ENCODE measurements at regions not wholly inside any gene's neighbourhood (a gene's known extent, or its start where the extent isn't known, plus 50 kb on each side); places are given as distances from the start of the nearest gene placed in this dataset.
A peak's percentile ranks its signal among the peaks of the same experiment; 100 is the strongest.

GRCh38 chr2:228841877-228842276 is 429.2 kb downstream of the PID1 start:
- no peak for TF ChIP-seq CTCF (IDR thresholded peaks at IDR 0.05)
- DNase-seq (no peak), ATAC-seq (no peak)
- no peaks in the 10 kb centered on the region for H3K36me3 ChIP-seq (ENCODE audit: insufficient read depth in 1 of 2, low read depth in 1 of 2)
- no peaks in the 10 kb centered on the region for H3K4me1 ChIP-seq
- intact Hi-C loops (cut with DNase I): no loop called here
- H3K27ac ChIP-seq: no peak overlapping the region
- no peak overlapping the region for H3K4me3 ChIP-seq
- 60 to 64% (median 64%) methylated on average over 3 of the region's 3 CpGs for WGBS, 3 donors
- no peaks in the 10 kb centered on the region for H3K27me3 ChIP-seq (ENCODE audit: insufficient read depth in 3 of 3, low read length in 2 of 3)
- no peaks in the 10 kb centered on the region for H3K9me3 ChIP-seq

DNA sequence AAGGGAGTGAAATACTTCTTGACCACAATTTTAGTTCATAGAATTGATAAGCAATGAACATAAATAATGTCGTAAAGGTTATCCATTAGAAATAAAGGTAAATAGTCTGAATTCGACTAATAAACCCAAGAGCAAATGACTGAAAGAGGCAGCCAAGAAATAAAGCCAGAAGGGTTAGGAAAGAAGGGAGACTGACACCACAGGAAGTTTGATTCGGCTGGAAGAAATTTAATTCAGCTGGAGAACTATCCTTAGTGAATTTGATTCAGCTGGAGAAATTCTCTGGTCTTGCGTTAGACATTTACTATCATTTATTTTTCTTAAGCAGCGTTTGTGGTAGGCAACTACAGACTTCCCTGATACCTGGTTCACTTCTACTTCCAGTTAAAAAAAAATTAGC is 429.6 kb downstream of the PID1 start:
- H3K9me3 ChIP-seq: no peaks in the 10 kb centered on the region
- DNase-seq (no peak), ATAC-seq (no peak)
- no peaks in the 10 kb centered on the region for H3K27me3 ChIP-seq (ENCODE audit: insufficient read depth in 3 of 3, low read length in 2 of 3)
- 61 to 75% (median 74%) methylated on average over 5 of the region's 5 CpGs for WGBS, 3 donors
- no peaks in the 10 kb centered on the region for H3K36me3 ChIP-seq (ENCODE audit: insufficient read depth in 1 of 2, low read depth in 1 of 2)
- H3K27ac ChIP-seq: no peak overlapping the region
- TF ChIP-seq CTCF (IDR thresholded peaks at IDR 0.05): no peak
- H3K4me1 ChIP-seq: no peaks in the 10 kb centered on the region
- intact Hi-C loops (cut with DNase I): no loop called here
- no peak overlapping the region for H3K4me3 ChIP-seq

GRCh38 chr2:228840743-228841114 is 430.4 kb downstream of the PID1 start:
- Histone ChIP-seq H3K4me3 (no peak overlapping the region), H3K36me3 (ENCODE audit: insufficient read depth in 1 of 2, low read depth in 1 of 2) (no peaks in the 10 kb centered on the region)
- DNase-seq: no peak

DNA sequence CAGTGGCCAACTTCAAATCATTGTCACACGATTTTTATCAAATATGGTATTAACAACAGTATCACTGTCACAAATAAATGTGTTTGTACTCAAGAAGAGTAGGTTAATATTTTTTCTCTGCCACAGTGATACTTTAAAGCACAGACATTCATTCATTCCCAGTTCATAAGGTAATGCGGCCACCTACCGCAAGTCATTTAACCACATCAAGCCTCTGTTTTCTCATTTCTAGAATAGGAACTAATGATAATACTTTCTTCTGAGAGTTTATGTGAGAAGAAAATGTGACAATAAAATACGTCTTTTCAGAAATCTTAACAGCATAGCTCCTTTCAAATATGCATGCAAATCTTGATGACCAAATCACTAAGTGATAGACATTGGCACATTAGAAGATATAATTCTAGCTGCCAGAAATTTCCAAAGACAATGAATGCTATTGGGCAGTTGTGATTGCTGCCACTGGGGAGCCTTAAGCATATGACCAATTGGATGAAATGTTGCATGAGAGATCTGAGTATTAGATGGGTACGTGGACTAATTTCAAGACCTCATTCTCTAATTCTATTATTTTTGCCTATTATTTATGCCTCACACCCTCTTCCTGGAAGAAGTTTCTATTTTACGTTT is 430.9 kb downstream of the PID1 start:
- Histone ChIP-seq H3K27ac (no peak overlapping the region), H3K27me3 (ENCODE audit: insufficient read depth in 3 of 3, low read length in 2 of 3) (no peaks in the 10 kb centered on the region), H3K9me3 (no peaks in the 10 kb centered on the region), H3K4me1 (no peaks in the 10 kb centered on the region), H3K4me3 (no peak overlapping the region), H3K36me3 (ENCODE audit: insufficient read depth in 1 of 2, low read depth in 1 of 2) (no peaks in the 10 kb centered on the region)
- peak in 1 of 4 donors; percentile 50 for ATAC-seq
- TF ChIP-seq CTCF (IDR thresholded peaks at IDR 0.05): no peak
- intact Hi-C loops (cut with DNase I): no loop called here
- 75 to 82% (median 78%) methylated on average over 6 of the region's 6 CpGs for WGBS, 3 donors
- DNase-seq: no peak

More at GRCh38 chr2:228840743-228841114, 430.4 kb downstream of the PID1 start:
- TF ChIP-seq CTCF (IDR thresholded peaks at IDR 0.05): no peak
- 85 to 87% (median 86%) methylated on average over 4 of the region's 4 CpGs for WGBS, 3 donors
- intact Hi-C loops (cut with DNase I): no loop called here
- peak in 1 of 4 donors; percentile 38 for ATAC-seq
- Histone ChIP-seq H3K9me3 (no peaks in the 10 kb centered on the region), H3K27ac (no peak overlapping the region), H3K4me1 (no peaks in the 10 kb centered on the region), H3K27me3 (ENCODE audit: insufficient read depth in 3 of 3, low read length in 2 of 3) (no peaks in the 10 kb centered on the region)

DNA sequence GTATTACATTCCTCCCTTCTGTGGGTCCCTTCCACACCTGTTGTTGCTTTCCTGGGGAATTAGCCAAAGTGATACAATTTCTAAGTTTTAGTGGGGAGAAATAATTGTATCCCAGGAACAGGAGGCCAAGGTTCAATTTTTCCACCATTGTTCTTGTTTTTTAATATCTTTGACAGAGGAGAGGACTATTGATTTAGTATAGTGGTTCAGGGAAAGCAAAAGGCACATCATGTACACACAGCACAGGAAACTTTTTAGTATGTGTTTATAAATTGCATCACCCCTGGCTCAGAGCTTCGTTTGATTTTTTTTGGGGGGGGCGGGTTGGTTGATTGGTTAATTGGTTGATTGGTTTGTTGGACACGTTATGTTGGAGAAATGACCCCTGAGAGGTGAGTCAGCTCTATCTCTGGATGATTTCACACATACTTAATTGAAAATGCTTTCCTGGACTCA is 431.6 kb downstream of the PID1 start:
- intact Hi-C loops (cut with DNase I): no loop called here
- DNase-seq (no peak), ATAC-seq (peak in 1 of 4 donors; percentile 61)
- no peak overlapping the region for H3K4me3 ChIP-seq
- H3K4me1 ChIP-seq: no peaks in the 10 kb centered on the region
- H3K36me3 ChIP-seq (ENCODE audit: insufficient read depth in 1 of 2, low read depth in 1 of 2): no peaks in the 10 kb centered on the region
- no peak for TF ChIP-seq CTCF (IDR thresholded peaks at IDR 0.05)
- H3K9me3 ChIP-seq: no peaks in the 10 kb centered on the region
- H3K27me3 ChIP-seq (ENCODE audit: insufficient read depth in 3 of 3, low read length in 2 of 3): no peaks in the 10 kb centered on the region
- H3K27ac ChIP-seq: no peak overlapping the region
- 38 to 54% (median 53%) methylated on average over 3 of the region's 3 CpGs for WGBS, 3 donors

All from psoas muscle (tissue), 7 donors.